NCI-H69 (cell line): ENCODE measurements at regions not wholly inside any gene's neighbourhood (a gene's known extent, or its start where the extent isn't known, plus 50 kb on each side); places are given as distances from the start of the nearest gene placed in this dataset.
"Not testable (repeated sequence)": the region's sequence is repeated elsewhere in the genome, so short reads cannot be mapped to it uniquely, and the experiment has no call there.

ENCODE experiments used
- DNase-seq: peaks from one replicate; lab custom pipeline; 2025; lab: John Stamatoyannopoulos, UW

GRCh38 chr15:79539401-79539800, 107.3 kb downstream of the MINAR1 start:
- no peak for DNase-seq

GRCh38 chr15:79540551-79540950, 108.4 kb downstream of the MINAR1 start:
- no peak for DNase-seq

DNA sequence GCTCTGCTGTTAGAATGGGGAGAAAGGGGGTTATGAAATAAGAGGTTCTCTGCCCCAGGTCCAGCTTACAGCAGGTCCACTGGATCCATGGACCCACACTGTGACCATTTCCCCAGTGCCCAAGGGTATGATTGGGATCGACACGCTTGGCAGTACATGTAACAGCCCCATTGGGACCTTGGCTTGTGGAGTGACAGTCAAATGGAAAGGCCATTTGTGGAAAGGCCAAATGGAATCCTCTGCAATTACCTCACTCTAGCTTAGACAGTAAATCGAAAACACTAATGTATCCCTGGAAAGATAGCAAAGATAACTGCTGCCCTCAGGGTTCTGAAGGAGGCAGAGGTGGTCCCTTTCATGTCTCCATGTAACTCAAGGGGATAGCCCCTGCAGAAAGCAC, 109.1 kb downstream of the MINAR1 start:
- DNase-seq: no peak

DNA sequence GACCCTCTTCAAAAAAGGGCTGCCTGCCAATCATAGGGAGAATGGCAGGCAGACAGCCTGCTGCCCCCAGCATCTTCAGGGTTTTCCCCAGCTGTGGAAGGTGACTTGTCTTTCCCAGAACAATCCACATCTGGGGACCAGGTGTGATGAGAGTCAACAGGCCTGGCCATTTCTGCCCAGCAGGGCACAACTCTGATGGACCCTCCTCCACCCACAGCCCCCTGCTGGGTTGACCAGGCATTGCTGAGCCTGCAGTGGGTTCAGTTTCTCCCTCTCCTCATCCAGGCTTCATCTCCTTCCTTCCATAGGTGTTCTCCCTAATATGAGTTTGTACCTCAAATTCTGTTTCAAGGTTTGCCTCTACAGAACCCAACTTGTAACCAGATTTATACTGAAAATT, 111.0 kb downstream of the MINAR1 start:
- no peak for DNase-seq

GRCh38 chr15:79549196-79549595, 117.1 kb downstream of the MINAR1 start:
- DNase-seq: no peak

DNA sequence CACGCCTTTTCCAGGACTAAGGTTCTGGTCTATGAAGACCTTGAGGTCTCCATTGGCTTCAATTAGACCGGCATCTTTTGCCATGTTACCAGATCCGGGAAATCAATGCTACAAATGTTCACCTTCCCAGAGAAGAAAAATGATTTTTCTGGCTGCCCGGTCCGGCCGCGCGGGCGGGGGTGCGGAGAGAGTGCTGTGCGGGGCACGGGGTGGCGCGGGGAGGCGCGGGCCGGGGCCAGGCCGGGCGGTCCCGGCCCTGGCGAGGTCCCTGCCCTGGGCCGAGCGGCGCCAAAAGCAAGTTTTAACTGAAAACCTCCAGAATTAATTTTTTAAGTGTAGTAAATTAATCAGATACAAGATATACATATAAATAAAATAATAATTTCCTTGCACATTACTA, 128.2 kb downstream of the MINAR1 start:
- no peak for DNase-seq

GRCh38 chr15:79561982-79562381, 129.8 kb downstream of the MINAR1 start:
- DNase-seq: no peak

GRCh38 chr15:79562403-79562815, 130.3 kb downstream of the MINAR1 start:
- DNase-seq: no peak

GRCh38 chr15:79562899-79563298, 130.8 kb downstream of the MINAR1 start:
- DNase-seq: no peak

GRCh38 chr15:79570004-79570403, 137.9 kb downstream of the MINAR1 start:
- no peak for DNase-seq

DNA sequence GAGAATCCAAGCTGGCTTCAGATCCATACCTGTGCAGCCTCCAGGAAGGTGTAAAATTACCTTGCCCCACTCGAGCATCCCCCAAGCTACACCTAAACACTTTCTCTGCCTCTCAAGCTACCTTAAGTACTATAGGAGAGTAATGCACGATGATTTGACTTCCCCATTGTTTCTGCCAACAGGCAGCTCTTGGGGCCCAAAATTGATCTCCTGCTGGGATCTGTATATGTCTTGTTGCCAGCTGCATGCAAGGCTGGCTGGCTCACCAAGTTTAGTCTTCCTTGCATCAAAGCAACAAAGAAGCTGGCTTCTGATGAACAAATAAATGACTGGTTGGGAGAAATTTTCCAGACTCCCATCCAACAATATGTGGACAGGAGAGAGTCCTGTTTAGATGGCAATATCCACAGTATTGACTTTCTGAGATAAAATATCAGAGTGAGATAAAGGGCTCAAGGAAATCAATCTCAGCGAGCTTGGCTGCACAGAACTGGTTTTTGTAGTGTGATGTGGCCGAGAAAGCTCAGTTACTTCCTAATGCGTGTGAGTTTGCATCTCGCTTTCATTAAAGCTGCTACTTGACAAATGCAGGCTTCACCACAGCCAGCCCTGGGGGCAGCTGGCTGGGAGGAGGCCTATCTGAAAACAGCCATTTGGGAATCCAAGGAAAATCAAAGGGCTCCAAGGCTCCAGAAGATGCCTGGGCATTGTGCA, 140.7 kb downstream of the MINAR1 start:
- DNase-seq: no peak

GRCh38 chr15:79574431-79575273, 142.5 kb downstream of the MINAR1 start:
- DNase-seq: not testable (repeated sequence)

GRCh38 chr15:79582650-79583049, 150.5 kb downstream of the MINAR1 start:
- DNase-seq: no peak

- no peak for DNase-seq
These were observed 160.0 kb downstream of the MINAR1 start for GRCh38 chr15:79592126-79592525.

GRCh38 chr15:79593119-79593869, 161.2 kb downstream of the MINAR1 start:
- DNase-seq: peak; percentile 1

DNA sequence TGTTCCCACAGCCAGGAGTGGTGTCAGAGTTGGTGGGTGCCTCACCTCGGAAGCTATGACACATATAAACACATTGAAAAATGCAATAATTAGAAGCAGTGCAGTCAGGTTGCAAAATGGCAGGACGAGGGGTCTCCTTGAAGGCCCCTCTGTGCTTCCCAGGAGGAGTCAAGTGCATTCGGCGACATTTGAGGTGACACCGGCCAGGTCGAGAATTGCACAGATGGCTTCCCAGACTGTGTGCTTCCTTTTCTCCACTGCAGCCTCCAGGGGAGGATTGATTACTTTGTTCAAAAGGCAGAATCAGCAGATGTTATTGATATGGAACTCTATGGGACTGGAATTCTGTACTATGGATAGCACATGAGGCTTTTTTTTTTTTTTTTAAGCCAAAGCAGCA, 163.2 kb downstream of the MINAR1 start:
- no peak for DNase-seq

DNA sequence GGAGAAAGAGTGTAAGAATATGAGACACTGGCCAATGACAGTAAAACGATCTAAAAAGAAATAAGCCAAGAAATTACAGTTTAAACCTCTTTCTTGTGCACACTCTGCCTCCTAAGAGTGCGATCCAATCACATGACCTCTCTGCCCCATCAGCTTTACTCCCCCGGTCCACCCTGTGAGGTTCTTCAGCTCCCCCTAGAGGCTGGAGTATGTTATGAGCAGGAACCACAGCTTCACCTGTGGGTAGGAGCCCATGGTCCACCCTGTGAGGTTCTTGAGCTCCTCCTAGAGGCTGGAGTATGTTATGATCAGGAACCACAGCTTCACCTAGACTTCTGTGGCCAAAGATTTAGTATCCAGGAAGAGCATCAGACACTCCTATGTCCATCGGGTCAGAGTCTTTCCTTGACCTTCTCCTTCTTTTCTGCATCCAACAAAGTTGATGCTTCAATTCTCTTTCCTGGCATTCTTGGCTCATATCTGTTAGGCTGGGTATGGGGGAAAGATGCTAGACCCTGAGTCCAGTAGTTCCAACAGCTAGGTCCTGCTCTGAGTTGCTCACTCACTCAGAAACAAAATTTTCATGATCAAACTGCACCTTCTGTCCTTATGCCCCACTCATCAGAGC, 164.0 kb downstream of the MINAR1 start:
- peak; percentile 89 for DNase-seq

- DNase-seq: no peak
These were observed 166.5 kb downstream of the MINAR1 start for GRCh38 chr15:79598639-79599038.

GRCh38 chr15:79601405-79602086, 169.4 kb downstream of the MINAR1 start:
- no peak for DNase-seq

- no peak for DNase-seq
These were observed 170.0 kb downstream of the MINAR1 start for GRCh38 chr15:79602180-79602579.

GRCh38 chr15:79602731-79603130, 170.6 kb downstream of the MINAR1 start:
- DNase-seq: no peak
